DMS153 treated with DMSO at 0.1 percent for 48 hours (cell line): ENCODE measurements at regions not wholly inside any gene's neighbourhood (a gene's known extent, or its start where the extent isn't known, plus 50 kb on each side); places are given as distances from the start of the nearest gene placed in this dataset.
"Not testable (repeated sequence)": the region's sequence is repeated elsewhere in the genome, so short reads cannot be mapped to it uniquely, and the experiment has no call there.

ENCODE experiments used
- DNase-seq: peaks from one replicate; lab custom pipeline; 2025; ENCODE audit not compliant: unreplicated experiment; lab: John Stamatoyannopoulos, UW

- no peak for DNase-seq
Measured at GRCh38 chr9:26508897-26509296, 383.7 kb downstream of the CAAP1 start.

- DNase-seq = no peak
Measured at GRCh38 chr9:26504057-26504456, 388.5 kb downstream of the CAAP1 start.

- no peak for DNase-seq
Measured at GRCh38 chr9:26502311-26502710, 390.3 kb downstream of the CAAP1 start.

GRCh38 chr9:26500471-26500870 lies 392.1 kb downstream of the CAAP1 start:
- no peak for DNase-seq

- not testable (repeated sequence) for DNase-seq
Measured at GRCh38 chr9:26492608-26493521, 399.7 kb downstream of the CAAP1 start.

- not testable (repeated sequence) for DNase-seq
Measured at GRCh38 chr9:26491922-26492607, 400.5 kb downstream of the CAAP1 start.

GRCh38 chr9:26483991-26484390 lies 408.6 kb downstream of the CAAP1 start:
- DNase-seq = no peak

GRCh38 chr9:26477963-26478362 lies 414.6 kb downstream of the CAAP1 start:
- DNase-seq = no peak

GRCh38 chr9:26471261-26471660 lies 421.3 kb downstream of the CAAP1 start:
- no peak for DNase-seq

- DNase-seq = no peak
Measured at GRCh38 chr9:26470284-26470683, 422.3 kb downstream of the CAAP1 start.

- DNase-seq = no peak
Measured at GRCh38 chr9:26463837-26464236, 428.8 kb downstream of the CAAP1 start.

GRCh38 chr9:26462751-26463150 lies 429.9 kb downstream of the CAAP1 start:
- no peak for DNase-seq

- no peak for DNase-seq
Measured at GRCh38 chr9:26462213-26462612, 430.4 kb downstream of the CAAP1 start.

GRCh38 chr9:26460624-26461023 lies 432.0 kb downstream of the CAAP1 start:
- DNase-seq = no peak

- DNase-seq = no peak
Measured at GRCh38 chr9:26459959-26460358, 432.6 kb downstream of the CAAP1 start.

GRCh38 chr9:26458054-26458453 lies 434.5 kb downstream of the CAAP1 start:
- DNase-seq = no peak

- DNase-seq = no peak
Measured at GRCh38 chr9:26457151-26457550, 435.5 kb downstream of the CAAP1 start.

GRCh38 chr9:26439061-26439624 lies 453.5 kb downstream of the CAAP1 start:
- DNase-seq = no peak

- DNase-seq = no peak
Measured at GRCh38 chr9:26437056-26437711, 455.4 kb downstream of the CAAP1 start.

GRCh38 chr9:26426551-26427131 lies 466.0 kb downstream of the CAAP1 start:
- DNase-seq = no peak

GRCh38 chr9:26418480-26418879 lies 474.1 kb downstream of the CAAP1 start:
- no peak for DNase-seq
